Endothelial cell of umbilical vein (primary cell): ENCODE measurements at regions not wholly inside any gene's neighbourhood (a gene's known extent, or its start where the extent isn't known, plus 50 kb on each side); places are given as distances from the start of the nearest gene placed in this dataset.

Source experiments
- BruUV-seq: library from RNA; stranded (reverse); fragments of 400-500 nt; replicated peaks from 2 replicates; lab custom pipeline; 2021; lab: Mats Ljungman, UMichigan
- CTCF ChIA-PET: fragments of 300-600, 350-600 bp; sonication (Branson Sonifier 250); formaldehyde crosslinking; loops from one replicate; lab custom pipeline; 2021; ENCODE audit warnings: antibody characterized with exemption, inconsistent platforms; lab: Charles Lee
- POLR2A ChIA-PET: fragments of 300-600, 350-600 bp; sonication (Branson Sonifier 250); formaldehyde crosslinking; loops from one replicate; lab custom pipeline; 2021; ENCODE audit warnings: antibody characterized with exemption, inconsistent platforms; lab: Charles Lee
- DNase-seq: peaks from one replicate; pipeline ENCODE4 v3.0.0-alpha.2; 2011; ENCODE audit warnings: low read depth, low spot score
- FAIRE-seq: peaks from 2 replicates; lab custom pipeline; 2011; peaks lifted over from hg19 to GRCh38; lab: Jason Lieb, UNC
- H2AFZ ChIP-seq: 2 replicates; pipeline ENCODE4 v1.6.0; 2012; ENCODE audit warnings: low read depth, low read length, control low read depth, inconsistent platforms
- H3K27ac ChIP-seq: 2 replicates; pipeline ENCODE4 v1.5.1; 2011; ENCODE audit warnings: low read depth, mild to moderate bottlenecking, control low read depth, low read length, moderate library complexity; ENCODE audit not compliant: insufficient read depth
- H3K27me3 ChIP-seq, 2 experiments: 2 replicates each; pipeline versions ENCODE4 v1.6.0 to v1.6.1; 2011; ENCODE audit warnings: low read length in 2 of 2, mixed read lengths in 1 of 2; ENCODE audit not compliant: control insufficient read depth in 2 of 2, insufficient read depth in 2 of 2
- H3K36me3 ChIP-seq, 2 experiments: 2 replicates in 1 of 2; 3 replicates in 1 of 2; pipeline ENCODE4 v1.5.1; 2011; ENCODE audit warnings: low read length in 2 of 2, mild to moderate bottlenecking in 1 of 2, moderate library complexity in 1 of 2; ENCODE audit not compliant: control insufficient read depth in 2 of 2, insufficient read depth in 2 of 2; ENCODE audit errors: extremely low read depth in 1 of 2
- H3K4me1 ChIP-seq: 3 replicates; pipeline ENCODE4 v1.5.1; 2011; ENCODE audit warnings: mild to moderate bottlenecking, low read length; ENCODE audit not compliant: control insufficient read depth, insufficient read depth; ENCODE audit errors: extremely low read depth
- H3K4me2 ChIP-seq: 2 replicates; pipeline ENCODE4 v1.6.1; 2011; ENCODE audit warnings: low read length, control low read depth, mixed read lengths; ENCODE audit not compliant: insufficient read depth
- H3K4me3 ChIP-seq, 3 experiments: fragments of 200-600 bp in 1 of 3; sonication (generic), shearing (Covaris generic) in 1 of 3; replicated peaks in 1 of 3; 2 replicates each; pipeline ENCODE4 v1.5.1; 2011 to 2016; ENCODE audit warnings: control low read depth in 3 of 3, low read length in 3 of 3, mild to moderate bottlenecking in 2 of 3, inconsistent platforms in 1 of 3, low read depth in 1 of 3, moderate library complexity in 1 of 3; ENCODE audit not compliant: insufficient read depth in 1 of 3
- H3K79me2 ChIP-seq: 2 replicates; pipeline ENCODE4 v1.6.0; 2012; ENCODE audit warnings: low read length, inconsistent platforms; ENCODE audit not compliant: control insufficient read depth, insufficient read depth
- H3K9ac ChIP-seq: replicated peaks from 2 replicates; pipeline ENCODE3; 2011; ENCODE audit warnings: low read length, control low read depth; ENCODE audit not compliant: insufficient read depth; ENCODE audit errors: extremely low read depth
- H3K9me1 ChIP-seq: replicated peaks from 3 replicates; pipeline ENCODE4 v1.6.0; 2011; ENCODE audit warnings: mild to moderate bottlenecking, low read length; ENCODE audit not compliant: control insufficient read depth, insufficient read depth; ENCODE audit errors: extremely low read depth
- H3K9me3 ChIP-seq: replicated peaks from 2 replicates; pipeline ENCODE4 v1.5.1; 2012; ENCODE audit warnings: low read length, inconsistent platforms; ENCODE audit not compliant: control insufficient read depth, insufficient read depth
- H4K20me1 ChIP-seq: replicated peaks from 2 replicates; pipeline ENCODE3; 2011; ENCODE audit warnings: mild to moderate bottlenecking, low read length; ENCODE audit not compliant: control insufficient read depth, insufficient read depth; ENCODE audit errors: extremely low read depth
- EZH2 ChIP-seq: IDR thresholded peaks from 2 replicates; pipeline ENCODE4 v1.6.1; 2012; ENCODE audit warnings: borderline replicate concordance, low read depth, mild to moderate bottlenecking, moderate library complexity, low read length, inconsistent platforms; ENCODE audit not compliant: severe bottlenecking
- FOS ChIP-seq: IDR thresholded peaks from 2 replicates; pipeline ENCODE4 v1.6.1; 2011; ENCODE audit warnings: mild to moderate bottlenecking, low read length, moderate library complexity, borderline replicate concordance; ENCODE audit not compliant: insufficient read depth
- GATA2 ChIP-seq: IDR thresholded peaks from 2 replicates; pipeline ENCODE4 v1.7.0; 2011; ENCODE audit warnings: low read depth, mild to moderate bottlenecking, moderate library complexity, mixed read lengths, low read length; ENCODE audit not compliant: insufficient read length, insufficient read depth
- JUN ChIP-seq: IDR thresholded peaks from 2 replicates; pipeline ENCODE4 v1.6.1; 2011; ENCODE audit warnings: borderline replicate concordance, low read depth; ENCODE audit not compliant: insufficient read length, insufficient read depth
- MYC ChIP-seq: IDR thresholded peaks from one replicate; pipeline ENCODE4 v1.6.1; 2011; ENCODE audit warnings: mild to moderate bottlenecking, low read depth, low read length
- POLR2A ChIP-seq: IDR thresholded peaks from 2 replicates; pipeline ENCODE4 v1.6.1; 2012; ENCODE audit warnings: low read depth, mild to moderate bottlenecking, control low read depth, low read length
- POLR2AphosphoS5 ChIP-seq: IDR thresholded peaks from 2 replicates; pipeline ENCODE4 v1.6.1; 2012; ENCODE audit warnings: low read depth, mild to moderate bottlenecking, control low read depth, low read length, moderate library complexity; ENCODE audit not compliant: insufficient read depth
- dilution Hi-C: fragments of 300-500 bp; cut with MboI; formaldehyde crosslinking; loops from one replicate; pipeline ENCODE4 v1.15.0; 2019; ENCODE audit warnings: low sequenced_read_pairs; ENCODE audit not compliant: extremely low pct_ligation_motif_present
- intact Hi-C: fragments of 100-400 bp; cut with micrococcal nuclease; formaldehyde crosslinking; loops from one replicate; pipeline ENCODE4 v1.10.0; 2022
- TF ChIP-seq, protein P1 (sequence below), 2 donors: IDR thresholded peaks; 1 replicate in 1 of 2; 2 replicates in 1 of 2; pipeline ENCODE4 v1.5.1; 2011; ENCODE audit warnings: low read length in 2 of 2, mild to moderate bottlenecking in 2 of 2, moderate library complexity in 2 of 2, control low read depth in 1 of 2, inconsistent platforms in 1 of 2, low read depth in 1 of 2; ENCODE audit not compliant: insufficient read depth in 1 of 2; ENCODE audit errors: extremely low read depth in 1 of 2
- TF ChIP-seq, protein P2 (sequence below): IDR thresholded peaks from 2 replicates; pipeline ENCODE4 v1.6.1; 2011; ENCODE audit not compliant: insufficient read depth, insufficient read length

DNA sequence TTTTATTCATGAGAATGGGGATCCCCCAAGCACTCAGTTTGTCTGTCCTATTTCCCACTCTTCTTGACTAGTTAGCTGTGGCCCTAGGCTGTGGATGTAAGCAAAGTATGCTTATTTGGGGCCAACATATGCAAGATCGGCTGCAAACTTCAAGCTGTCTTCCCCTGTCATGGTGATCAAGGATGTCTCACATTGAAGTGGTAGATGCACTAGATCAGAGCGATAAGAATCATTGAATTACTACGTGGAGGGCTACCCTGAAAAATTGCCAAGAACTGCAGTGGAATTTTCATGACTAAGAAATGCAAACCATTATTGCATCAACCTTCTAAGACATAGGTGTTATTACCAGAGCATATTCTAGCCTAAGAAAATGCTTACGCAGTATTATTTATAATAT lies 527.4 kb downstream of the RNF144A start:
- H3K9ac ChIP-seq: no peak overlapping the region
- no peaks in the 10 kb centered on the region for H3K36me3 ChIP-seq
- ChIA-PET POLR2A (no interaction called here), CTCF (no interaction called here)
- no peaks in the 10 kb centered on the region for H4K20me1 ChIP-seq
- H3K4me1 ChIP-seq: no peaks in the 10 kb centered on the region
- no peak overlapping the region for H3K4me2 ChIP-seq
- H3K27ac ChIP-seq: no peak overlapping the region
- dilution Hi-C loops: no loop called here
- peaks cover 2% of the 10 kb centered on the region for H3K9me3 ChIP-seq
- no peak for FAIRE-seq
- H3K9me1 ChIP-seq: no peaks in the 10 kb centered on the region
- no peaks in the 10 kb centered on the region for H3K79me2 ChIP-seq
- H2AFZ ChIP-seq: no peak overlapping the region
- TF ChIP-seq FOS (no peak), EZH2 (no peak), GATA2 (no peak), POLR2AphosphoS5 (no peak), JUN (no peak), POLR2A (no peak), MYC (no peak)
- TF ChIP-seq, protein P1, sequence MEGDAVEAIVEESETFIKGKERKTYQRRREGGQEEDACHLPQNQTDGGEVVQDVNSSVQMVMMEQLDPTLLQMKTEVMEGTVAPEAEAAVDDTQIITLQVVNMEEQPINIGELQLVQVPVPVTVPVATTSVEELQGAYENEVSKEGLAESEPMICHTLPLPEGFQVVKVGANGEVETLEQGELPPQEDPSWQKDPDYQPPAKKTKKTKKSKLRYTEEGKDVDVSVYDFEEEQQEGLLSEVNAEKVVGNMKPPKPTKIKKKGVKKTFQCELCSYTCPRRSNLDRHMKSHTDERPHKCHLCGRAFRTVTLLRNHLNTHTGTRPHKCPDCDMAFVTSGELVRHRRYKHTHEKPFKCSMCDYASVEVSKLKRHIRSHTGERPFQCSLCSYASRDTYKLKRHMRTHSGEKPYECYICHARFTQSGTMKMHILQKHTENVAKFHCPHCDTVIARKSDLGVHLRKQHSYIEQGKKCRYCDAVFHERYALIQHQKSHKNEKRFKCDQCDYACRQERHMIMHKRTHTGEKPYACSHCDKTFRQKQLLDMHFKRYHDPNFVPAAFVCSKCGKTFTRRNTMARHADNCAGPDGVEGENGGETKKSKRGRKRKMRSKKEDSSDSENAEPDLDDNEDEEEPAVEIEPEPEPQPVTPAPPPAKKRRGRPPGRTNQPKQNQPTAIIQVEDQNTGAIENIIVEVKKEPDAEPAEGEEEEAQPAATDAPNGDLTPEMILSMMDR (IDR thresholded peaks at IDR 0.05; ENCODE audit: extremely low read depth in 1 of 2, insufficient read depth in 1 of 2, low read depth in 1 of 2, low read length in 2 of 2): no peak
- TF ChIP-seq, protein P2, sequence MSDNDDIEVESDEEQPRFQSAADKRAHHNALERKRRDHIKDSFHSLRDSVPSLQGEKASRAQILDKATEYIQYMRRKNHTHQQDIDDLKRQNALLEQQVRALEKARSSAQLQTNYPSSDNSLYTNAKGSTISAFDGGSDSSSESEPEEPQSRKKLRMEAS: no peak
- H3K4me3 ChIP-seq: no peak overlapping the region
- no peaks in the 10 kb centered on the region for H3K27me3 ChIP-seq
- DNase-seq: no peak
- BruUV-seq: no TSS peak
- intact Hi-C loops: no loop called here
